AG09309 (cell line): ENCODE measurements at regions not wholly inside any gene's neighbourhood (a gene's known extent, or its start where the extent isn't known, plus 50 kb on each side); places are given as distances from the start of the nearest gene placed in this dataset.

ENCODE experiments used
- DNase-seq: peaks from one replicate; pipeline ENCODE4 v3.0.0-alpha.2; 2010; ENCODE audit warnings: low read depth
- H3K4me3 ChIP-seq: 2 replicates; pipeline ENCODE4 v1.5.1; 2011; ENCODE audit warnings: mild to moderate bottlenecking, low read depth, low read length, moderate library complexity; ENCODE audit not compliant: control insufficient read depth
- CTCF ChIP-seq: IDR thresholded peaks from 2 replicates; pipeline ENCODE4 v1.5.1; 2011; ENCODE audit warnings: mild to moderate bottlenecking, low read depth, low read length, inconsistent platforms; ENCODE audit not compliant: insufficient read depth, control insufficient read depth; ENCODE audit errors: missing control alignments

- TF ChIP-seq CTCF, result no peak
- DNase-seq, result no peak
- no peak overlapping the region for H3K4me3 ChIP-seq
Measured at GRCh38 chr4:23602720-23603119, 287.1 kb downstream of the PPARGC1A start.

DNA sequence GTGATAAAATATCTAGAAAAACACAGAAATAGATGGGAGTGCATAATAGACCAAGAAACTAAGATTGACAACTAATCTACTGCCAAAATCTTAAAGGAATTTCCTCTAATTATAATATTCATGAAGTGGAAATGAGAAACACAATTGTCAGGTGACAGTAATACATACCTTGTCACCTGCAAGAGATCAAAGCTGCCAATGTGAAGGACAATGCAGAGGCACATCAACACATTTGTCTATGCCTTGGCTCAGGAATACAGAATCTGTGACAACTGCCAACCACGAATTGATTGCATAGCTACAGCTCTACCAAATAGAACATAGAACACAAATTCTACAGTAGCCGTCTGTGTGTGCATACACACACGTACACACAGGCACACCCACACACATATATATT lies 295.7 kb downstream of the PPARGC1A start:
- DNase-seq, result no peak

DNA sequence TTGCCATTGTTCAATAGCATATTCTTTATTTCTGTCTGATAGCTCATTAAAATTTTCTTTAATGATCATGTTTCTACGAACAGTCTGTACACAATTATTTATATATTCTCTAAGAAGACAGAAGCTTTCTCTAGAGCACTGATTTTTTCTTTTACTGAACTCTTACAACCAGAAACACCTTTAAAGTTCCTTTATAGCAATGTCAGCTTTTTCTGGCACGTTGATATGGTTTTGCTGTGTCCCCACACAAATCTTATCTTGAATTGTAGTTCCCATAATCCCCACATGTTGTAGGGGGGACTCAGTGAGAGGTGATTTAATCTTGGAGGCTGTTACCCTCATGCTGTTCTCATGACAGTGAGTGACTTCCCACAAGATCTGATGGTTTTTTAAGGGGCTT lies 299.4 kb downstream of the PPARGC1A start:
- no peak for DNase-seq
- no peak overlapping the region for H3K4me3 ChIP-seq
- TF ChIP-seq CTCF, result no peak

More for the DNA sequence above, 295.7 kb downstream of the PPARGC1A start:
- no peak overlapping the region for H3K4me3 ChIP-seq
- no peak for TF ChIP-seq CTCF

GRCh38 chr4:23584024-23584423 lies 305.8 kb downstream of the PPARGC1A start:
- TF ChIP-seq CTCF, result no peak
- no peak for DNase-seq
- H3K4me3 ChIP-seq, result no peak overlapping the region

GRCh38 chr4:23582671-23583070 lies 307.2 kb downstream of the PPARGC1A start:
- TF ChIP-seq CTCF, result no peak
- no peak for DNase-seq
- no peak overlapping the region for H3K4me3 ChIP-seq

- no peak for TF ChIP-seq CTCF
- DNase-seq, result no peak
- no peak overlapping the region for H3K4me3 ChIP-seq
Measured at GRCh38 chr4:23579166-23579565, 310.7 kb downstream of the PPARGC1A start.

DNA sequence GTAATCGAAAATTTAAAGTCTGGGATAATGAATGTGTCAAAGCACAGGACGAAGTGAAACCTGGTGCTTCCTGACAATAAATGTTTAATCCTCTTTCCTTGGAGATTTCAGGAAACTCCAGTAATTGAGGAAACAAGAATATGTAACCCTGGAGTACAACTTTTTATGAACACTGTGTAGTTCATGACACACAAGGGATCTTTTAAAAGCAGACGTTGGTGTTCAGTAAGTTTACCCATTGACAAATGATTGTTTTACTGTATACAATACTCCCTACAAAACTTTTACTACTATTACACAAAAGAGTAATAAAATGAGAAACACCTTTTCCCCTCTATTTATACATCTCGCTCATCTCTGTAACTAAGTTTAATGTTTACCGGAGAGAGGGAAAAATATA lies 312.4 kb downstream of the PPARGC1A start:
- TF ChIP-seq CTCF, result no peak
- no peak overlapping the region for H3K4me3 ChIP-seq
- DNase-seq, result no peak
